HG02763 (cell line): ENCODE measurements at regions not wholly inside any gene's neighbourhood (a gene's known extent, or its start where the extent isn't known, plus 50 kb on each side); places are given as distances from the start of the nearest gene placed in this dataset.
"Not testable (repeated sequence)": the region's sequence is repeated elsewhere in the genome, so short reads cannot be mapped to it uniquely, and the experiment has no call there.

Source experiments
- ATAC-seq: cut with Tn5 transposase; IDR thresholded peaks from one replicate; pipeline ENCODE4 v1.9.1; 2021; ENCODE audit warnings: mild to moderate bottlenecking, moderate library complexity; ENCODE audit not compliant: unreplicated experiment

DNA sequence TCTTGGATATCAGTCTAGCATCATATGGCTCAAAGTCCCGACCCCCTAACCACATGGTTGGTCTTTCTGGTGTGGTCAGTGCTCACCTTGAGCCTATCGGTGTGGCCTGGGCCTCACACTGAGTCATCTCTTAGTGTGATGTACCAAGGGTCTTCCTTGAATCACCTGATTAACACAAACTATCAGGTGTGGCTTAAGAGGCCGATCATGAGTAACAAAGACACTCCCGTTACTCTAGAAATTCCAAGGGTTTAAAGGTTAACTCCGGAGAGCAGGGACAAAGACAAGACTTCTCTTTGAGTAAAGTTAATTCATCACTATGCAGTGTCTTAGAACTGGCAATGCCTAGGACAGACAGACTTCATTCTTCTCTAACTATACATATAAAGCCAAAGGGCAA, 52.3 kb upstream of the ARMC3 start:
- no peak for ATAC-seq

DNA sequence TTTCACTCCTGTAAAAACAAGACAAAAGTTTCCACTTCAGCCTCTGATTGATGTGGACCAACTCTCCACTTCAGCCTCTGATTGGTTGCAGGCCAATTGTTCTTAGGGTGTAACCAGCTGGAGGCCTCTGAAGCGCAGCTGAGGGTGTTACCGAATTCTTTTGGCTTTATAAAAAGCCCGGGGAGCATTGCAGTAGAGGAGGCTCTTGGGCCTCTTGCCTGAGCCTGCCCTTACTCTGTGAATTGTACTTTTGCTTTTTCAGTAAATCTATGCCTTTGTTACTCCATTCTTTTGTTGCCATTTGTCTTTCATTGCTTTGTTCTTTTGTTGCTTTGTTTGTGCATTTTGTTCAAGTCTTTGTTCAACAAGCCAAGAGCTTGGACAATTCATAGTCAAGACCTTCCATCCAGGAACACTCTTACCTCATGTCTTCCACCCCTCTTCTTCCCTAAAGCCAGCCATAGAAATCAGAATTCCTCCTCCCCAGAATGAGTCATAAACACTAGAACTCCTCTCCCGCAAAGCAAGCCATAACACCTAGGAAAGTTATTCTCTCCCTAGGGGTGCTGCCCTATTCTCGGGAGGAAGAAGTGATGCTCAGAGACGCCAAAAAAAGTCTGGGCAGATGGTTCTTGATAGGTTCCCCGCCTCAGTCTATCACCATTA, 53.5 kb upstream of the ARMC3 start:
- no peak for ATAC-seq

DNA sequence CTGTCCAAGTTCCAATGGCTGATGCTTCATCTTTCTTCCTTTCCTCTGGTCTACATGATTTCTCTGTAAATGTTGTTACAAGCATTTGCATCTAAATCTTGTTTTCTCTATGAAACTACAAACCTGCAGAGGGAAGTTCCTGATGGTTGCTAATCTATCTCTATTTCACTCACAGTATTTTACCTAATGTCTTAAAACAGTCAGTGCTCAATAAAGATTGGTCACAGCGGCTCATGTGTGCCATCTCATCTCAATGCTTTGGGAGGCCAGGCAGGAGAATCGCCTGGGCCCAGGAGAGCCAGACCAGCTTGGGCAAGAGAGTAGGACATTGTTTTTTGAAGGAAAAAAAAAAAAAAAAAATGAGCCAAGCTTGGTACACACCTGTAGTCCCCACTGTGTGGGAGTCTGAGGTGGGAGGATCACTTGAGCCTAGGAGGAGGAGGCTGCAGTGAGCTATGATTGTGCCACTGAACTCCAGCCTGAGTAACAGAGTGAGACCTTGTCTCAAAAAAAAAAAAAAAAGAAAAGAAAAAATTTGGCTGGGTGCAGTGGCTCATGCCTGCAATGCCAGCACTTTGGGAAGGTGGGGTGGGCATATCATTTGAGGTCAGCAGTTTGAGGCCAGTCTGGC, 71.3 kb upstream of the ARMC3 start:
- ATAC-seq = no peak

- ATAC-seq = no peak
These were observed 72.9 kb upstream of the ARMC3 start for GRCh38 chr10:22854935-22855421.

DNA sequence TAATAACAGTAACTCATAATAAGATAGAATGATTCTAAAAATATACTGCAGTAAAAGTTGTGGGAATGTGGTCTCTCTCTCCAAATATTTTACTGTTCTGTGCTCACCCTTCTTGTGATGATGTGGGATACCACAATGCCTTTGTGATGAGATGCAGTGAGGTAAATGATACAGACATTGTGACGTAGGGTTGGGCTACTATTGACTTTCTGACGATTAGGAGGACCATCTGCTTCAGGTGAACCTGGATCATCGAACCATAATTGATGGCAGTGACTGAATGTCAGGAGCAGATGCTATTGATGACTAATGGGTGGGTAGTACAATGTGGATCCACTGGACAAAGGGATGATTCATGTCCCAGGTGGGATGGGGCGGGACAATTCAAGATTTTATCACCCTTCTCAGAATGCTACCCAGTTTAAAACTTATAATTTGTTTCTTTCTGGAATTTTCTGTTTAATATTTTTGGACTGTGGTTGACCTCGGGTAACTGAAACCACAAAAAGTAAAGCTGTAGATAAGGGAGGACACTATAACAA, 73.9 kb upstream of the ARMC3 start:
- ATAC-seq = no peak

DNA sequence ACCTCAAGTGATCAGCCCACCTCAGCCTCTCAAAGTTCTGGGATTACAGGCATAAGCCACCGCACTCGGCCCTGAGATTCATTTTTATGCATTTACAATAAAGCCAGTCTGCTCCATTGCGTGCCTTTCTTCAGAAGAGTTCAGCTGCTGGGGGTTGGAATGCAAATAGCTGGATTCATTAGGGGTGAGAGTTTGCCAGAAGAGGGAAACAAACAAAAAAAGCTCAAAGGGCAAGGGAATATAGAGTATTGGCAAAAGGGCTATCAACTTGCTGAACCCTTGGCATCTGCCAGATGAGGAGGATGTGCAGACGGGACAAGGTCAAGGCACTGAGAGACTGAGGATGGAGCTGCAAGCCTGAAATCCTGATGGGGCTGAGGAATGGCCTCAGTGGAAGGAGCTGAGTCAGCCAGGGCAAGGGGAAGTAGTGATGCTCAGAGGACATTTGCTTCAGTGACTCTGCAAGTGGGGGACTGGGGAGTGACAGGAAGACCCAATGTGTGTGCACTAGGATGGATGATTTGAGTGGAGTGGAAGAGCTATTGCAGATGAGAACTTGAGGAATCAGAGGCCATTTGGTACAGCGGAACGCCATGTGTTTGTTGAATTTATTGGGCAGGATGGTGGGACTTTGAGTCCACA, 75.0 kb upstream of the ARMC3 start:
- no peak for ATAC-seq

DNA sequence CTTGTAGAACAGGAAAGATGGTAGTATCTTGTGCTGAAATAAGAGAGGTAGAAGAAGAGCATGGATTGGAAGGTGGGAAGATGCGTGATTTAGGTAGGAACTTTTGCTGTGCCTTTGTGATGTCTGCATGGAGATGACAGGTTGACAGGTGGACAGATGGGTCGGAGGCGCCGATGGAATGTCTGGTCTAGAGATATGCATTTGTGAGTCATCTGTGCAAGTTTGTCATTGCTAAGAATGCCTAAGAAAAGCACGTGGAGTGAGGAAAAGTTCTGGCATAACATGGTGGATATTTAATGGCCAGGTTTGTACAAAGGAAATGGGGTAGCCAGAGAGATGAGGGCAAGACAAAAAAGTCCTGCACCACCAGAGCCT, 76.0 kb upstream of the ARMC3 start:
- ATAC-seq = no peak

DNA sequence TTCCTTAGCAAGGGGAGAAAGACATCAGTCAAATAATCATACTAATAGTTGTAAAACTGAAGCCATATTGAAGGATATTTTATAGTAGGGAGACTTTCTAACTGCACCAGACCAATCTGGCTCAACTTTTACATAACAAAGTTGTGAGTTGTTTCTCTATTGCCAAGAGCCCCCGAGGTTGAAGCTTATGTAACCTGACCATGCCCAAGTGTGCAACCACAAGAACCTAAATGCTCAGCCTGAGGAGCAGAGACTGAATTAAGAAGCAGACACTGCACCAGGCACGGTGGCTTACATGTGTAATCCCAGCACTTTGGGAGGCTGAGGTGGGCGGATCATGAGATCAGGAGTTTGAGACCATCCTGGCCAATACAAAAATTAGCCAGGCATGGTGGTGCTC, 77.3 kb upstream of the ARMC3 start:
- ATAC-seq = no peak

GRCh38 chr10:22849077-22849805, 78.6 kb upstream of the ARMC3 start:
- ATAC-seq = no peak

- no peak for ATAC-seq
These were observed 79.3 kb upstream of the ARMC3 start for GRCh38 chr10:22848509-22848908.

- no peak for ATAC-seq
These were observed 81.6 kb upstream of the ARMC3 start for GRCh38 chr10:22846294-22846693.

DNA sequence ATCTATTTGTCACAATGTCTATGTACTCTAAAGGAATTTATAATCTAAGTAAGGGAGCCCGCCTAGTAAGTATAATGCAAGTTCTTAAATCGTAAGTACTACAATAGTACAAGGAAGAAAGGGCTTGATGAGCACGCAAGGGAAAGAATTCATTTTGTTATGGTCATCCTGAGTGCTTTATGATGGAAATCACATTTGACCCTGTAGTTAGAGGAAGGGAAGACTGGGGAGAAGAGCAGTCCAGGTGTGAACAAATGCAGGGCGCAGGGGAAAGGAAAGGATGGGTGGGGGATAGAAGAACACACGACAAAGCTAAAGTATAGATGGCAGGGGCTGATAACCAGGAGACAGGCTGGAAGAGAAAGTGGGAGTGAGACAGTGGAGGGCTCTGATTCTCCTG, 88.2 kb upstream of the ARMC3 start:
- ATAC-seq = no peak

DNA sequence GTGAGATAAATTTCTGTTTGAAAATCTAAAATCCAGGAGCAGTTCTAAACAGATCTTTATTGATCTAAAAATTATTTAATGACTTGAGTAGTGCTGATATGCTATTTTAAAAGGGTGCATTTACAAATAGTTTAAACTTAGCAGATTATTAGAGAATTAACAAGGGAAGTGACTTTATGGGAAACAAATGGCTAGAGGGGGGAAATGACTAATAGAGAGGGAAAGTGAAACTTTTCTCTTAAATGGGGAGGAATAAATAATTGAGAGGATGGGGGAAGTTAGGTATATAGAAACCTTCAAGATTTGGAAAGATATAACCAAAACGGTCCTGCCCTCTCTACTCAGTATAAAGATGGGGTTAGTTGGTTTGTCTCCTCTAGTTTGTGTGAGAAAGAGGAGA, 90.1 kb upstream of the ARMC3 start:
- ATAC-seq = no peak

GRCh38 chr10:22837351-22837750, 90.5 kb upstream of the ARMC3 start:
- no peak for ATAC-seq

GRCh38 chr10:22834471-22834870, 93.4 kb upstream of the ARMC3 start:
- ATAC-seq = no peak

- ATAC-seq = no peak
These were observed 94.1 kb upstream of the ARMC3 start for GRCh38 chr10:22833781-22834180.

GRCh38 chr10:22833353-22833752, 94.5 kb upstream of the ARMC3 start:
- ATAC-seq = no peak

GRCh38 chr10:22832851-22833250, 95.0 kb upstream of the ARMC3 start:
- no peak for ATAC-seq

GRCh38 chr10:22832066-22832602, 95.7 kb upstream of the ARMC3 start:
- no peak for ATAC-seq

- ATAC-seq = no peak
These were observed 96.3 kb upstream of the ARMC3 start for GRCh38 chr10:22831586-22831985.

DNA sequence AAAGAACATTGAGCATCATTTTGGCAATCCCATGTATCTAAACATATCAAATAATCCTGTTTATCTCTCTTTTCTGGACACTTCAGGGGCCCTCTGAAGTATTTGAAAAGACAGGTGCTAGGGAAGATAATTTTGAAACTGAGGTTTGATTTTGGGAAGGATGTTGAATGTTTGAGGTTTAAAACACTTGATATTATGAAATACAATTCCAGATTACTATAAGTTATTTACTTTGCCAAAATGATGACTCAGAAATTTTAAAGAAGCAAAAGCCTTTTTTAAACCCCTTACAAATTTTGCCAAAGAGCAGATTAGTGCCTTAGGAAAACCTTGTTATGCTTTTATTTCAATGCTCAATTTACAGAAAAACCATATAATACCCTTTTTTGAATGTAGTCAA, 99.1 kb upstream of the ARMC3 start:
- ATAC-seq = not testable (repeated sequence)
